ENCODE measurements at regions not wholly inside any gene's neighbourhood (a gene's known extent, or its start where the extent isn't known, plus 50 kb on each side); places are given as distances from the start of the nearest gene placed in this dataset.
A peak's percentile ranks its signal among the peaks of the same experiment; 100 is the strongest.

DNA sequence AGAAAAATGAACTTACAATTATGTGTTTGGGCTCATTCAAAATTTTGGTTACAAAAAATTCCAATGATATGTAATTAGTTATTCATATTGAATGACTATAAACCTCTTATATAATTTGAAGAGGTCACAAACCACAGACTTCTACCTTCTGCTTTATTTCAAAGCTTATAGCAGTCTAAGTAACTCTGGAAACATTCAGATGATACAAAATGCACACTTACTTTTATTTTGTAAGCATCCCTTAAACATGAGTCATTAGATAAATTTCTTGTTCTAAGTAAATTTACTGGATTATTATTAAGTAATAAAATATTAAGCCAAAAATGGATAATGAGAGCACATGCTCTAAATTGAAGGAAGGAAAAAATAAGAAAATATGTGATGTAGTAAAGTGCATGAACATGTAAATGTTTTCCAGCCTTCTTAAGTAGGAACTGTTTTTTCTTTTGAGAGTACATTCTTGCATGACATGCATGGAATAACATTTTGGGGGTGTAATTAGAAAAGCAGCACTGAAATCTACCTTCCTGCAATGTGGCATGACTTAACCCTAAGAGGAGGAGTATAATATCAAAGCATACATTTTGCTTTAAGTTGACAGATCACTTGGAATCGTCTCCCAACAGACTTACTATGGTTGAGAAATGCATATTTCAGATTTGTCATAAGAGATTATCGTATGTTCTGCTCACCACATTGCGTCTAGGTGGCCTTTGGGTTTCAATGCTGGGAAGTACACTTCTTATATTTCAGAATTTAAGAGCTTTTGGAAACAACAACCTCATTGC, 372.7 kb upstream of the HSF2 start:
- no peak overlapping the region for H3K27ac Mint-ChIP-seq
- no peaks in the 10 kb centered on the region for H3K36me3 Mint-ChIP-seq (ENCODE audit: low read depth)
- H3K4me3 Mint-ChIP-seq: no peak overlapping the region
- TF ChIP-seq, protein P1, sequence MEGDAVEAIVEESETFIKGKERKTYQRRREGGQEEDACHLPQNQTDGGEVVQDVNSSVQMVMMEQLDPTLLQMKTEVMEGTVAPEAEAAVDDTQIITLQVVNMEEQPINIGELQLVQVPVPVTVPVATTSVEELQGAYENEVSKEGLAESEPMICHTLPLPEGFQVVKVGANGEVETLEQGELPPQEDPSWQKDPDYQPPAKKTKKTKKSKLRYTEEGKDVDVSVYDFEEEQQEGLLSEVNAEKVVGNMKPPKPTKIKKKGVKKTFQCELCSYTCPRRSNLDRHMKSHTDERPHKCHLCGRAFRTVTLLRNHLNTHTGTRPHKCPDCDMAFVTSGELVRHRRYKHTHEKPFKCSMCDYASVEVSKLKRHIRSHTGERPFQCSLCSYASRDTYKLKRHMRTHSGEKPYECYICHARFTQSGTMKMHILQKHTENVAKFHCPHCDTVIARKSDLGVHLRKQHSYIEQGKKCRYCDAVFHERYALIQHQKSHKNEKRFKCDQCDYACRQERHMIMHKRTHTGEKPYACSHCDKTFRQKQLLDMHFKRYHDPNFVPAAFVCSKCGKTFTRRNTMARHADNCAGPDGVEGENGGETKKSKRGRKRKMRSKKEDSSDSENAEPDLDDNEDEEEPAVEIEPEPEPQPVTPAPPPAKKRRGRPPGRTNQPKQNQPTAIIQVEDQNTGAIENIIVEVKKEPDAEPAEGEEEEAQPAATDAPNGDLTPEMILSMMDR (IDR thresholded peaks at IDR 0.05; ENCODE audit: unreplicated experiment in 3 of 3): no peak
- H3K9me3 Mint-ChIP-seq: peaks cover 2% of the 10 kb centered on the region
- peaks cover 3% of the 10 kb centered on the region for H3K27me3 Mint-ChIP-seq (ENCODE audit: low read depth)
- H3K4me1 Mint-ChIP-seq: no peaks in the 10 kb centered on the region

- Mint-ChIP-seq H3K4me3 (no peak overlapping the region), H3K27me3 (ENCODE audit: low read depth) (peaks cover 3% of the 10 kb centered on the region), H3K4me1 (peaks cover 5% of the 10 kb centered on the region), H3K36me3 (ENCODE audit: low read depth) (no peaks in the 10 kb centered on the region), H3K9me3 (peaks cover 2% of the 10 kb centered on the region), H3K27ac (no peak overlapping the region)
- TF ChIP-seq, protein P1 (IDR thresholded peaks at IDR 0.05; ENCODE audit: unreplicated experiment in 3 of 3): no peak
Measured at GRCh38 chr6:122028933-122029522, 370.4 kb upstream of the HSF2 start.

- no peaks in the 10 kb centered on the region for H3K27me3 Mint-ChIP-seq (ENCODE audit: low read depth)
- H3K9me3 Mint-ChIP-seq: peaks cover 2% of the 10 kb centered on the region
- H3K36me3 Mint-ChIP-seq (ENCODE audit: low read depth): no peaks in the 10 kb centered on the region
- peak overlapping the region in 1 of 3 experiments; percentile 4 for H3K27ac Mint-ChIP-seq
- H3K4me3 Mint-ChIP-seq: no peak overlapping the region
- TF ChIP-seq, protein P1 (IDR thresholded peaks at IDR 0.05; ENCODE audit: unreplicated experiment in 3 of 3): peak; percentile 51 to 76 (median 54)
- H3K4me1 Mint-ChIP-seq: peaks cover 5% of the 10 kb centered on the region
Measured at GRCh38 chr6:122033564-122034181, 365.8 kb upstream of the HSF2 start.

DNA sequence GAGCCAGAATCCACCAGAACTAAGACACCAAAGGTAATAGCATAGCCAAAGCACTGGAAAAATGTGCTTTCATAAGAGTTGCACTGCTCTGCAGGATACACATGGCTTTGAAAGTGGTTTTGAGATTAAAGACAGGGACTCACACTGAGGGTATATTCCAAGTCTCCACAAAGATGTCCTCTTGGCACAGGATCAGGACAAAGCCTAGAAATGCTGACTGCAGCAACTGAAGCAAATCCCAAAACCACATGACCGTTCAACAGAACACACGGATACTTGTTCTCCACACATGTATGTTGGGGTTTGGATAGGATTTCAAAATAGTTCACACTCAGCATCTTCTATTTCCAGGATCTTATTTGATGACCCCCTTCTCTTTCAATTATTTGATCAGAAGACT, 364.3 kb upstream of the HSF2 start:
- TF ChIP-seq, protein P1 (IDR thresholded peaks at IDR 0.05; ENCODE audit: unreplicated experiment in 3 of 3): no peak
- Mint-ChIP-seq H3K9me3 (peaks cover 2% of the 10 kb centered on the region), H3K27ac (no peak overlapping the region), H3K36me3 (ENCODE audit: low read depth) (no peaks in the 10 kb centered on the region), H3K4me3 (no peak overlapping the region), H3K27me3 (ENCODE audit: low read depth) (no peaks in the 10 kb centered on the region), H3K4me1 (peaks cover 5% of the 10 kb centered on the region)

GRCh38 chr6:122040261-122040660, 359.2 kb upstream of the HSF2 start:
- Mint-ChIP-seq H3K27ac (no peak overlapping the region), H3K9me3 (no peaks in the 10 kb centered on the region), H3K36me3 (ENCODE audit: low read depth) (no peaks in the 10 kb centered on the region), H3K4me1 (peaks cover 35% of the 10 kb centered on the region), H3K27me3 (ENCODE audit: low read depth) (no peaks in the 10 kb centered on the region), H3K4me3 (no peak overlapping the region)
- TF ChIP-seq, protein P1 (IDR thresholded peaks at IDR 0.05; ENCODE audit: unreplicated experiment in 3 of 3): no peak

Data from nephron (organoid).